CD4-positive, alpha-beta T cell (primary cell): ENCODE measurements at regions not wholly inside any gene's neighbourhood (a gene's known extent, or its start where the extent isn't known, plus 50 kb on each side); places are given as distances from the start of the nearest gene placed in this dataset.

Experiments used
- ATAC-seq: fragments of 200-7000 bp; cut with Tn5 transposase; one replicate; pipeline ENCODE4 v1.10.0; 2022; ENCODE audit warnings: mild to moderate bottlenecking; ENCODE audit not compliant: poor library complexity
- CTCF ChIA-PET: fragments of 350-600 bp; sonication (Branson Sonifier 250); formaldehyde crosslinking; loops from one replicate; lab custom pipeline; 2021; ENCODE audit warnings: antibody characterized with exemption, inconsistent platforms; lab: Charles Lee
- POLR2A ChIA-PET: fragments of 350-600 bp; sonication (Branson Sonifier 250); formaldehyde crosslinking; loops from one replicate; lab custom pipeline; 2021; ENCODE audit warnings: antibody characterized with exemption, inconsistent platforms; lab: Charles Lee
- DNase-seq, 14 experiments: peaks; one replicate each; pipeline ENCODE4 v3.0.0-alpha.2; 2013 to 2020; ENCODE audit warnings: mixed read lengths in 2 of 14
- H3K27ac ChIP-seq, 2 donors: one replicate each; pipeline versions ENCODE4 v1.5.1 to v1.7.0; 2013; ENCODE audit warnings: low read length in 2 of 2, low read depth in 1 of 2, mild to moderate bottlenecking in 1 of 2
- H3K27me3 ChIP-seq, 2 experiments: 1 replicate in 1 of 2; 2 replicates in 1 of 2; pipeline versions ENCODE4 v1.6.1 to v1.7.0; 2013; ENCODE audit warnings: low read length in 2 of 2, control low read depth in 1 of 2, mild to moderate bottlenecking in 1 of 2, moderate library complexity in 1 of 2; ENCODE audit not compliant: insufficient read depth in 2 of 2, control insufficient read depth in 1 of 2
- H3K36me3 ChIP-seq: one replicate; pipeline ENCODE4 v1.6.1; 2013; ENCODE audit warnings: low read length, control low read depth; ENCODE audit not compliant: insufficient read depth
- H3K4me1 ChIP-seq: one replicate; pipeline ENCODE4 v1.6.1; 2013; ENCODE audit warnings: low read length, control low read depth; ENCODE audit not compliant: insufficient read depth
- H3K4me3 ChIP-seq: one replicate; pipeline ENCODE4 v1.5.1; 2013; ENCODE audit warnings: mild to moderate bottlenecking, low read length, moderate library complexity
- H3K9me3 ChIP-seq, 2 experiments: 1 replicate in 1 of 2; 2 replicates in 1 of 2; pipeline versions ENCODE4 v1.6.1 to v1.7.0; 2013; ENCODE audit warnings: low read length in 2 of 2, mild to moderate bottlenecking in 2 of 2, control low read depth in 1 of 2, moderate library complexity in 1 of 2; ENCODE audit not compliant: control insufficient read depth in 1 of 2, insufficient read depth in 1 of 2
- H3K27ac Mint-ChIP-seq: one replicate; pipeline ENCODE4 v1.8.0; 2020; ENCODE audit warnings: mixed read lengths
- H3K27me3 Mint-ChIP-seq: one replicate; pipeline ENCODE4 v1.8.0; 2021; ENCODE audit warnings: mixed read lengths
- H3K36me3 Mint-ChIP-seq: one replicate; pipeline ENCODE4 v1.8.0; 2021; ENCODE audit warnings: low read depth, mixed read lengths
- H3K4me1 Mint-ChIP-seq: one replicate; pipeline ENCODE4 v1.8.0; 2021; ENCODE audit warnings: low read depth, mixed read lengths
- H3K4me3 Mint-ChIP-seq: one replicate; pipeline ENCODE4 v1.8.0; 2020; ENCODE audit warnings: mild to moderate bottlenecking, mixed read lengths
- H3K9me3 Mint-ChIP-seq: one replicate; pipeline ENCODE4 v1.8.0; 2020; ENCODE audit warnings: mixed read lengths
- intact Hi-C, 2 experiments: fragments of 100-400 bp; cut with DNase I in 1 of 2; cut with micrococcal nuclease in 1 of 2; formaldehyde crosslinking; loops; one replicate each; pipeline versions ENCODE4 v1.15.1 to v1.9.0; 2023 to 2025; cut with DNase I, micrococcal nuclease
- TF ChIP-seq, protein P1 (sequence below): fragments of 200-600 bp; IDR thresholded peaks from one replicate; pipeline ENCODE4 v1.8.0; 2022; ENCODE audit warnings: antibody characterized with exemption, mild to moderate bottlenecking

DNA sequence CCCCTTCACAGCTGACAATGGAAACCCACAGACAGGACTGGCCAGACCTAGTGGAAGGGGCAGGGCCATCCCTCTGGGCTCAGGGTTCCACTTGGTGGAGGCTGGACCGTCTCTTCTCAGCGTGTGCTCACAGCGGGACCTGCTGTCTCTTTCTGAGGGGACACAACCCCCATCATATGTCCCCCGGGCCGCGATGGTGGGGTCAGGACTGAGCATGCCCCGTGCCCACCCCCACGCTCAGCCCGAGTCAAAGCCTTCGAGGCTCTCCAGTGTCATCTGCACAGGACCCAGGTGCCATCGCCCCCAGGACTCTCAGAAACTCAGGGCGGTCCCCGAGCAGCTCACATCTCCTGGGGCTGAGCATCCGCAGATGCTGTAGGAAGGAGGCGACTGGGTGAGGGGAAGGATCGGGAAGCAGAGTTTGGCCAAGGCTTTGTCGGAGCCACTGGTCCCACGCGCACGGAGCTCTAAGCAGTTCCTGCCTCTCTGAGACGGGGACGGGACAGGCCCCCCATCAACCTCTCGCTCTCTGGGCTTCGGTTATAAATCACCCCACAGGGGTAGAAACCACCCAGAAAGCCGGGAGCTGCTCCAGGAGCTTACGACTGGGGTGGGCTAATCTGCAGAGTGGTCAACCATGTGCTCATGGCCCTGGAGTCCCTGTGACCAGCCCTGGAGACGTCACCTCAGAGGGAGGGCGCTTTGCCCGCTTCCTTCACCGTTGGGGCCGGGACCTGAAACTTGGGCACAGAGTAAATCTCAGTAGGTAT lies 183.4 kb upstream of the SULF2 start:
- H3K27me3 Mint-ChIP-seq, result peaks cover 24% of the 10 kb centered on the region
- no peak overlapping the region for H3K4me3 Mint-ChIP-seq
- H3K27ac Mint-ChIP-seq, result no peak overlapping the region
- H3K9me3 Mint-ChIP-seq, result no peaks in the 10 kb centered on the region
- no peaks in the 10 kb centered on the region for H3K4me1 Mint-ChIP-seq
- POLR2A ChIA-PET, result no interaction called here
- CTCF ChIA-PET, result no interaction called here
- no peaks in the 10 kb centered on the region for H3K4me1 ChIP-seq
- H3K27me3 ChIP-seq, result peaks cover 0 to 8% of the 10 kb centered on the region in 2 experiments
- no peak overlapping the region for H3K4me3 ChIP-seq
- ATAC-seq, result no peak
- H3K27ac ChIP-seq, result no peak overlapping the region
- H3K36me3 Mint-ChIP-seq, result no peaks in the 10 kb centered on the region
- H3K9me3 ChIP-seq, result peaks cover 0 to 3% of the 10 kb centered on the region in 2 experiments
- H3K36me3 ChIP-seq, result no peaks in the 10 kb centered on the region
- no peak for DNase-seq
- intact Hi-C loops, result no loop called here
- TF ChIP-seq, protein P1, sequence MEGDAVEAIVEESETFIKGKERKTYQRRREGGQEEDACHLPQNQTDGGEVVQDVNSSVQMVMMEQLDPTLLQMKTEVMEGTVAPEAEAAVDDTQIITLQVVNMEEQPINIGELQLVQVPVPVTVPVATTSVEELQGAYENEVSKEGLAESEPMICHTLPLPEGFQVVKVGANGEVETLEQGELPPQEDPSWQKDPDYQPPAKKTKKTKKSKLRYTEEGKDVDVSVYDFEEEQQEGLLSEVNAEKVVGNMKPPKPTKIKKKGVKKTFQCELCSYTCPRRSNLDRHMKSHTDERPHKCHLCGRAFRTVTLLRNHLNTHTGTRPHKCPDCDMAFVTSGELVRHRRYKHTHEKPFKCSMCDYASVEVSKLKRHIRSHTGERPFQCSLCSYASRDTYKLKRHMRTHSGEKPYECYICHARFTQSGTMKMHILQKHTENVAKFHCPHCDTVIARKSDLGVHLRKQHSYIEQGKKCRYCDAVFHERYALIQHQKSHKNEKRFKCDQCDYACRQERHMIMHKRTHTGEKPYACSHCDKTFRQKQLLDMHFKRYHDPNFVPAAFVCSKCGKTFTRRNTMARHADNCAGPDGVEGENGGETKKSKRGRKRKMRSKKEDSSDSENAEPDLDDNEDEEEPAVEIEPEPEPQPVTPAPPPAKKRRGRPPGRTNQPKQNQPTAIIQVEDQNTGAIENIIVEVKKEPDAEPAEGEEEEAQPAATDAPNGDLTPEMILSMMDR, result no peak

DNA sequence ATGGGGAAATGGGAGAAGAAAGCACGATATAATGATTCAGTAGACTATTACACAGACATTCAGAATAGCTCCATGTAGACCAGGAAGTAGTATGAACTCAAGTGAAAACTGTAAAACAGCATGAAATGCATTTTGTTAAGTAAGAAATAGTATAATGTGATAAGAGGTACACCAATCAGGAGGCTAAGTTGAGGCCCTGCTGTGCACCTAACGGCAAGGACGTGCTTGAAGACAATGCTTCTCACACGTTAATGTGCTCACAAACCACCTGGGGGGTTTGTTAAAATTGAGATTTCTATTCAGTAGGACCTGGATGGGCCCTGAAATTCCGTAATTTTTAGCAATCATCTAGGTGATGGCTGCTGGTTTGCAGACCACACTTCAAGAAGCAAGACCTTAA lies 178.9 kb upstream of the SULF2 start:
- no peak for DNase-seq
- Mint-ChIP-seq H3K4me3 (no peak overlapping the region), H3K27ac (no peak overlapping the region), H3K4me1 (no peaks in the 10 kb centered on the region), H3K36me3 (no peaks in the 10 kb centered on the region), H3K27me3 (no peaks in the 10 kb centered on the region), H3K9me3 (no peaks in the 10 kb centered on the region)
- Histone ChIP-seq H3K4me1 (no peaks in the 10 kb centered on the region), H3K27me3 (no peaks in the 10 kb centered on the region), H3K4me3 (no peak overlapping the region), H3K9me3 (peaks cover 0 to 3% of the 10 kb centered on the region in 2 experiments), H3K36me3 (no peaks in the 10 kb centered on the region), H3K27ac (no peak overlapping the region)
- intact Hi-C loops, result no loop called here
- ATAC-seq, result no peak
- TF ChIP-seq, protein P1, result no peak
- ChIA-PET CTCF (no interaction called here), POLR2A (no interaction called here)

DNA sequence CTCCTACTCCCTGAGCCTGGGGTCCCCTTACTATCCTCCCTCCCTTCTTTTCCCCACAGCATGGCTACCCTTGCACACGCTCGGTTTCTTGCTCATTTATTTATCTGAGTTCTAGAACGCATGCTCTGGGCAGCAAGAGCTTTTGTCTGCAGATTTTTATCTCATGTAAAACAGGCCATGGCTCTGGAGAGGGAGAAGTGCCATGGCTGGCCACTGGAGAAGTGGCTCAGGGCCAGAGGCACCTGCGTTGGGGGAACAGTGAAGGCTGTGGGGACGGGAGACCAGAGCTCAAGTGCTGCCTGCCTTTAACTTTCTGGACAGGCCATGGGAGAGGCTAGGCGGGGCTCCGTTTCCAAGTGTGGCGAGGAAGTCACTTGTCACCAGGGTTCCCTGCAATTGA lies 177.7 kb upstream of the SULF2 start:
- intact Hi-C loops, result no loop called here
- POLR2A ChIA-PET, result no interaction called here
- Mint-ChIP-seq H3K4me3 (no peak overlapping the region), H3K27ac (no peak overlapping the region), H3K4me1 (no peaks in the 10 kb centered on the region), H3K36me3 (no peaks in the 10 kb centered on the region), H3K27me3 (no peaks in the 10 kb centered on the region), H3K9me3 (no peaks in the 10 kb centered on the region)
- Histone ChIP-seq H3K27ac (no peak overlapping the region), H3K4me1 (no peaks in the 10 kb centered on the region), H3K9me3 (no peaks in the 10 kb centered on the region), H3K4me3 (no peak overlapping the region), H3K27me3 (no peaks in the 10 kb centered on the region), H3K36me3 (no peaks in the 10 kb centered on the region)
- no peak for DNase-seq
- TF ChIP-seq, protein P1, result no peak
- ATAC-seq, result no peak
- CTCF ChIA-PET, result no interaction called here
